ENCODE measurements at regions not wholly inside any gene's neighbourhood (a gene's known extent, or its start where the extent isn't known, plus 50 kb on each side); places are given as distances from the start of the nearest gene placed in this dataset.
"Not testable (repeated sequence)": the region's sequence is repeated elsewhere in the genome, so short reads cannot be mapped to it uniquely, and the experiment has no call there.

- not testable (repeated sequence) for TF ChIP-seq CTCF (conservative IDR thresholded peaks at IDR 0.05 in 1 of 2, IDR thresholded peaks at IDR 0.05 in 1 of 2; ENCODE audit: extremely low read depth in 1 of 2, insufficient read depth in 1 of 2, low read depth in 1 of 2, low read length in 2 of 2); EZH2 (IDR thresholded peaks at IDR 0.05; ENCODE audit: borderline replicate concordance, low read length)
These were observed 362.1 kb upstream of the DEFB115 start for GRCh38 chr20:30895354-30895711.
